IPS-20b (cell line): ENCODE measurements at regions not wholly inside any gene's neighbourhood (a gene's known extent, or its start where the extent isn't known, plus 50 kb on each side); places are given as distances from the start of the nearest gene placed in this dataset.
"Not testable (repeated sequence)": the region's sequence is repeated elsewhere in the genome, so short reads cannot be mapped to it uniquely, and the experiment has no call there.

Experiments used
- H3K27ac ChIP-seq: one replicate; pipeline ENCODE4 v1.5.1; 2013; ENCODE audit warnings: low read length
- H3K27me3 ChIP-seq: 2 replicates; pipeline ENCODE4 v1.6.1; 2013; ENCODE audit warnings: mild to moderate bottlenecking, low read length, inconsistent platforms; ENCODE audit not compliant: insufficient read depth
- H3K36me3 ChIP-seq: 2 replicates; pipeline ENCODE4 v1.6.1; 2013; ENCODE audit warnings: low read depth, mild to moderate bottlenecking, inconsistent platforms, low read length, moderate library complexity; ENCODE audit not compliant: insufficient read depth
- H3K4me1 ChIP-seq: 2 replicates; pipeline ENCODE4 v1.6.1; 2013; ENCODE audit warnings: mild to moderate bottlenecking, control low read depth, inconsistent platforms, low read length, moderate library complexity; ENCODE audit not compliant: insufficient read depth
- H3K4me3 ChIP-seq: 2 replicates; pipeline ENCODE4 v1.5.1; 2013; ENCODE audit warnings: mild to moderate bottlenecking, low read length, inconsistent platforms
- H3K9ac ChIP-seq: 2 replicates; pipeline ENCODE4 v1.6.1; 2013; ENCODE audit warnings: low read depth, mild to moderate bottlenecking, inconsistent platforms, low read length, moderate library complexity
- H3K9me3 ChIP-seq: 2 replicates; pipeline ENCODE4 v1.6.1; 2013; ENCODE audit warnings: mild to moderate bottlenecking, low read depth, low read length, inconsistent platforms; ENCODE audit not compliant: insufficient read depth

GRCh38 chrX:120731386-120731785, 101.5 kb upstream of the C1GALT1C1 start:
- Histone ChIP-seq H3K36me3 (no peaks in the 10 kb centered on the region), H3K4me3 (no peak overlapping the region), H3K27me3 (no peaks in the 10 kb centered on the region), H3K9me3 (no peaks in the 10 kb centered on the region), H3K4me1 (no peaks in the 10 kb centered on the region), H3K27ac (no peak overlapping the region), H3K9ac (no peak overlapping the region)

- not testable (repeated sequence) for H3K4me1 ChIP-seq, H3K27ac ChIP-seq, H3K36me3 ChIP-seq, H3K9ac ChIP-seq, H3K4me3 ChIP-seq, H3K9me3 ChIP-seq, H3K27me3 ChIP-seq
Observed at GRCh38 chrX:120729506-120730255, 99.8 kb upstream of the C1GALT1C1 start.

DNA sequence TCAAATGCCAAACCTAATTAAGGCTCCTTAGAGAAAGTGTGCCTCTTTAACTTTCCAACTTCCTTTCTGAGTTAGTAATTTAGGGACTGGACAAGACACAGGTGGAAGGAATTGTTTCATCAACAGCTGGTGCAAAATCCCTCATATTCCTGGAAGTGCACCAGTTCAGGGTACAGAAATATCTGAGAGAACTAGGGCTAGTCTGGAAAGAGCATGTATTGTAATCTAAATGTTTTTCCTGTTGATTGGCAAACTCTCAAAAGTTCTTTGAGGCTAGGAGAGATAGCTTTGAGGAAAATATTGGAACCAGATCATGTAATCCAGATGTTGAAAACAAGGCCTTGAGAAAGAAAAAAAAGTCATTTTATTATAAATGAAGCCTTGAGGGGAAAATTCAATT, 98.1 kb upstream of the C1GALT1C1 start:
- no peaks in the 10 kb centered on the region for H3K4me1 ChIP-seq
- no peak overlapping the region for H3K27ac ChIP-seq
- H3K27me3 ChIP-seq, result no peaks in the 10 kb centered on the region
- H3K36me3 ChIP-seq, result no peaks in the 10 kb centered on the region
- H3K9me3 ChIP-seq, result no peaks in the 10 kb centered on the region
- H3K9ac ChIP-seq, result no peak overlapping the region
- no peak overlapping the region for H3K4me3 ChIP-seq

- Histone ChIP-seq H3K27ac (no peak overlapping the region), H3K27me3 (no peaks in the 10 kb centered on the region), H3K9me3 (no peaks in the 10 kb centered on the region), H3K9ac (no peak overlapping the region), H3K4me3 (no peak overlapping the region), H3K36me3 (no peaks in the 10 kb centered on the region), H3K4me1 (no peaks in the 10 kb centered on the region)
Observed at GRCh38 chrX:120727452-120727851, 97.6 kb upstream of the C1GALT1C1 start.

DNA sequence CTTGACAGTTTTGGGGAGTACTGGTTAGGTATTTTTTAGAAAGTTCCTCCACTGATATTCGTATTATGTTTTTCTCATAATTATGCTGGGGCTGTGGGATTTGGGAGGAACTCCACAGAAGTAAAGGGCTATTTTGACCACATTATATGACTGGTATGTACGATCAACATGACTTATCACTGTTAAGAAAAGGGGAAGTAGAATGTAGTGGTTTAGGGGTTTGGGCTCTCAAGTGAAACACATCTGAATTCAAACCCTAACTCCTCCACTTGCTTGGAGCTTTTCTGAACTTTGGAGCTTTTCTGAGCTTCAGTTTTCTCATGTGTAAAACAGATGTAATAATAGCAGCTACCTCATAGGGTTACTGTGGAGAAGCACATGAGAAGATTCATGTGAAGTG, 96.4 kb upstream of the C1GALT1C1 start:
- H3K36me3 ChIP-seq, result no peaks in the 10 kb centered on the region
- H3K9me3 ChIP-seq, result no peaks in the 10 kb centered on the region
- no peak overlapping the region for H3K4me3 ChIP-seq
- H3K4me1 ChIP-seq, result no peaks in the 10 kb centered on the region
- H3K27me3 ChIP-seq, result no peaks in the 10 kb centered on the region
- no peak overlapping the region for H3K9ac ChIP-seq
- no peak overlapping the region for H3K27ac ChIP-seq

- Histone ChIP-seq H3K4me1 (no peaks in the 10 kb centered on the region), H3K36me3 (no peaks in the 10 kb centered on the region), H3K4me3 (no peak overlapping the region), H3K27me3 (no peaks in the 10 kb centered on the region), H3K9ac (no peak overlapping the region), H3K9me3 (no peaks in the 10 kb centered on the region), H3K27ac (no peak overlapping the region)
Observed at GRCh38 chrX:120725874-120726273, 96.0 kb upstream of the C1GALT1C1 start.

- no peaks in the 10 kb centered on the region for H3K4me1 ChIP-seq
- H3K36me3 ChIP-seq, result no peaks in the 10 kb centered on the region
- no peaks in the 10 kb centered on the region for H3K9me3 ChIP-seq
- no peak overlapping the region for H3K27ac ChIP-seq
- H3K4me3 ChIP-seq, result no peak overlapping the region
- H3K9ac ChIP-seq, result no peak overlapping the region
- no peaks in the 10 kb centered on the region for H3K27me3 ChIP-seq
Observed at GRCh38 chrX:120719622-120720021, 89.8 kb upstream of the C1GALT1C1 start.

GRCh38 chrX:120718969-120719368, 89.1 kb upstream of the C1GALT1C1 start:
- Histone ChIP-seq H3K4me3 (no peak overlapping the region), H3K9ac (no peak overlapping the region), H3K27me3 (no peaks in the 10 kb centered on the region), H3K4me1 (no peaks in the 10 kb centered on the region), H3K36me3 (no peaks in the 10 kb centered on the region), H3K27ac (no peak overlapping the region), H3K9me3 (no peaks in the 10 kb centered on the region)

DNA sequence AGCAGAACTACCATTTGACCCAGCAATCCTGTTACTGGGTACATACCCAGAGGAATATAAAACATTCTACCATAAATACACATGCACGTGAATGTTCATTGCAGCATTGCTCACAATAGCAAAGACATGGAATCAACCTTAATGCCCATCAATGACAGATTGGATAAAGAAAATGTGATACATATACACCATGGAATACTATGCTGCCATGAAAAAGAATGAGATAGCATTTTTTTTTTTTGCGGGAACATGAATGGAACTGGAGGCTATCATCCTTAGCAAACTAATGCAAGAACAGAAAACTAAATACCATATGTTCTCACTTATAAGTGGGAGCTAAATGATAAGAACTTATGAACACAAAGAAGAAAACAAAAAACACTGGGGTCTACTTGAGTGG, 72.5 kb upstream of the C1GALT1C1 start:
- not testable (repeated sequence) for H3K9ac ChIP-seq, H3K27ac ChIP-seq, H3K4me1 ChIP-seq, H3K9me3 ChIP-seq, H3K4me3 ChIP-seq, H3K36me3 ChIP-seq, H3K27me3 ChIP-seq

DNA sequence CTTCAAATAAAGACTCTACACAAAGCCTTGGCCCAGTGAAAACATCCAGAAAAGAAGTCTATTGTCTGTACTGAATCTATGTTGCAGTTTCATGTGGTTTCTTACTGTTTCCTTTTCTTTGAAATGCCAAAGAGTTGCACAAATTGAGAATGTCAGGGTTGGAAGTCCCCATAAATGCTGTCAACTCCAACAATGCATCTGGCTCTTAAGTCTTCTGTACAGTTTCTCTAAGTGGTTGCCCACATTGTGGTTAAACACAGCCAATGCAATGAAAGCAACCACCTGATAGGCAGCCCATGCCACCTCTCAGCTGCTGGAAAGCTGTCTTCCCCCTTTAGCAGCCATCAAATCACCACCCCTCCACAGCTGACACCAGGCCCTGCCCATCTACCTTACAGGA, 67.2 kb upstream of the C1GALT1C1 start:
- Histone ChIP-seq H3K27me3 (no peaks in the 10 kb centered on the region), H3K27ac (no peak overlapping the region), H3K4me1 (no peaks in the 10 kb centered on the region), H3K9ac (no peak overlapping the region), H3K9me3 (no peaks in the 10 kb centered on the region), H3K36me3 (no peaks in the 10 kb centered on the region), H3K4me3 (no peak overlapping the region)

DNA sequence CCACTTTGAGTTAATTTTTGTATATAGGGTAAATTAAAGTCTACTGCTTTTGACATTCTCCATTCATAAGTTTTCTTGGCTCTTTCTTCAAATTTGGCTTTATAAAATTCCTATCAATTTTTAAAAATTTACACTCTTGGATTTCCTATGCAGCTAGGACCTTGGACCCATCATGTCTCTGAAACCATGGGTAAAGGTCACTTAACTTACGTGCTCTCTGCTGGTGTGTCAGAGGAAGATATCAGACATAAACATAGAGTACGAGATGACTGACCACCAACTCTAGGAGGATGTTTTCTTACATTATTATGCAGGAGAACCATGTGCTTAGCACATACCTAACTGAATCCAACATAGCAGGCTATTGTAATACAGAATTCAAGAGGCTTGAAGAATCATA, 62.5 kb upstream of the C1GALT1C1 start:
- Histone ChIP-seq H3K9me3 (no peaks in the 10 kb centered on the region), H3K27ac (no peak overlapping the region)

GRCh38 chrX:120690941-120691340, 61.1 kb upstream of the C1GALT1C1 start:
- Histone ChIP-seq H3K9ac (no peak overlapping the region), H3K4me3 (no peak overlapping the region), H3K9me3 (no peaks in the 10 kb centered on the region), H3K36me3 (no peaks in the 10 kb centered on the region), H3K27me3 (no peaks in the 10 kb centered on the region), H3K27ac (no peak overlapping the region), H3K4me1 (no peaks in the 10 kb centered on the region)

More for the DNA sequence above, 62.5 kb upstream of the C1GALT1C1 start:
- Histone ChIP-seq H3K27me3 (no peaks in the 10 kb centered on the region), H3K4me3 (no peak overlapping the region), H3K4me1 (no peaks in the 10 kb centered on the region), H3K9ac (no peak overlapping the region), H3K36me3 (no peaks in the 10 kb centered on the region)
